Erythroblast (primary cell): ENCODE measurements at regions not wholly inside any gene's neighbourhood (a gene's known extent, or its start where the extent isn't known, plus 50 kb on each side); places are given as distances from the start of the nearest gene placed in this dataset.

Experiments
- GATA1 ChIP-seq: IDR thresholded peaks from 2 replicates; pipeline ENCODE4 v1.6.1; 2011; ENCODE audit warnings: low read depth, mild to moderate bottlenecking, control low read depth, low read length, moderate library complexity
- POLR2A ChIP-seq: IDR thresholded peaks from 2 replicates; pipeline ENCODE4 v1.6.1; 2011; ENCODE audit warnings: mild to moderate bottlenecking, low read length

DNA sequence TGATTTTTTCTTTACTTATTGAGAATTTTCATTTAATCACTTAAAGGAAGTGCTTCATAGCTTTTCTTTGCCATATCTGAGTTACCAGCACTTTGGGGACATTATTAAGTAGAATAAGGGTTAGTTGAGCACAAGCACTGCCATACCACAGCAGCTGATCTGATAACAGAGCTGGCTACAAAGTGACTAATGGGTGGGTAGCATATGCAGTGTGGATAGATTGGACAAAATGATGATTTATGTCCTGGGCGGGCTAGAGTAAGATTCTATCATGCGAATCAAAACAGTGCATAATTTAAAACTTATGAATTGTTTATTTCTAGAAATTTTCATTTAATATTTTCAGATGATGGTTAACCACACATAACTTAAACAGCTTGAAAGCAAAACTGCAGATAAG is 102.2 kb upstream of the SNX7 start:
- no peak for TF ChIP-seq POLR2A
- no peak for TF ChIP-seq GATA1
